B cell (primary cell): ENCODE measurements at regions not wholly inside any gene's neighbourhood (a gene's known extent, or its start where the extent isn't known, plus 50 kb on each side); places are given as distances from the start of the nearest gene placed in this dataset.

Experiments
- ATAC-seq: fragments of 200-7000 bp; cut with Tn5 transposase; one replicate; pipeline ENCODE4 v1.10.0; 2021; ENCODE audit warnings: low read depth, mild to moderate bottlenecking, moderate number of reproducible peaks, moderate library complexity
- CTCF ChIA-PET: fragments of 350-600 bp; sonication (Branson Sonifier 250); formaldehyde crosslinking; loops from one replicate; lab custom pipeline; 2021; ENCODE audit warnings: antibody characterized with exemption, inconsistent platforms; lab: Charles Lee
- POLR2A ChIA-PET: fragments of 350-600 bp; sonication (Branson Sonifier 250); formaldehyde crosslinking; loops from one replicate; lab custom pipeline; 2021; ENCODE audit warnings: antibody characterized with exemption; lab: Charles Lee
- DNase-seq: peaks from one replicate; pipeline ENCODE4 v3.0.0; 2013
- H2AFZ ChIP-seq: 2 replicates; pipeline ENCODE4 v1.6.1; 2012; ENCODE audit warnings: mild to moderate bottlenecking, low read depth, low read length; ENCODE audit not compliant: insufficient read depth, poor library complexity, severe bottlenecking
- H3K27ac ChIP-seq, 2 donors: 1 replicate in 1 of 2; 2 replicates in 1 of 2; pipeline ENCODE4 v1.5.1; 2012 to 2013; ENCODE audit warnings: low read length in 2 of 2, mild to moderate bottlenecking in 2 of 2, moderate library complexity in 1 of 2
- H3K27me3 ChIP-seq, 4 experiments: fragments of 200-600 bp in 1 of 4; sonication (generic) in 1 of 4; replicated peaks in 1 of 4; 1 replicate in 2 of 4; 2 replicates in 2 of 4; pipeline versions ENCODE4 v1.6.1 to v1.7.0; 2013 to 2016; ENCODE audit warnings: low read length in 3 of 4, mild to moderate bottlenecking in 2 of 4, mixed read lengths in 1 of 4, moderate library complexity in 1 of 4; ENCODE audit not compliant: insufficient read depth in 4 of 4, control insufficient read depth in 3 of 4; ENCODE audit errors: control extremely low read depth in 1 of 4
- H3K36me3 ChIP-seq, 2 experiments: replicated peaks in 1 of 2; 1 replicate in 1 of 2; 2 replicates in 1 of 2; pipeline versions ENCODE4 v1.6.1 to v1.7.1; 2013; ENCODE audit warnings: low read length in 1 of 2; ENCODE audit not compliant: insufficient read depth in 2 of 2, control insufficient read depth in 1 of 2; ENCODE audit errors: control extremely low read depth in 1 of 2, extremely low read depth in 1 of 2
- H3K4me1 ChIP-seq, 2 donors: fragments of 200-600 bp in 1 of 2; sonication (generic) in 1 of 2; 1 replicate in 1 of 2; 2 replicates in 1 of 2; pipeline versions ENCODE4 v1.5.1 to v1.6.1; 2013 to 2017; ENCODE audit warnings: low read length in 2 of 2; ENCODE audit not compliant: control insufficient read depth in 2 of 2, insufficient read depth in 2 of 2
- H3K4me2 ChIP-seq: replicated peaks from 2 replicates; pipeline ENCODE3; 2012; ENCODE audit warnings: mild to moderate bottlenecking, low read depth, low read length; ENCODE audit not compliant: poor library complexity, severe bottlenecking
- H3K4me3 ChIP-seq, 5 experiments: fragments of 200-600 bp in 1 of 5; sonication (generic) in 1 of 5; 1 replicate in 3 of 5; 2 replicates in 2 of 5; pipeline versions ENCODE4 v1.5.1 to v1.7.0; 2011 to 2016; ENCODE audit warnings: low read length in 4 of 5, mild to moderate bottlenecking in 4 of 5, low read depth in 2 of 5, control low read depth in 1 of 5, moderate library complexity in 1 of 5; ENCODE audit not compliant: insufficient read depth in 1 of 5; ENCODE audit errors: control extremely low read depth in 1 of 5, extremely low read depth in 1 of 5
- H3K79me2 ChIP-seq: fragments of 200-600 bp; sonication (generic); one replicate; pipeline ENCODE4 v1.6.0; 2016; ENCODE audit warnings: low read length; ENCODE audit not compliant: control insufficient read depth, insufficient read depth
- H3K9ac ChIP-seq: fragments of 200-600 bp; sonication (generic); 2 replicates; pipeline ENCODE4 v1.6.1; 2017; ENCODE audit warnings: mild to moderate bottlenecking, low read length, moderate library complexity
- H3K9me3 ChIP-seq, 3 donors: one replicate each; pipeline versions ENCODE4 v1.6.1 to v1.7.1; 2013; ENCODE audit warnings: low read length in 2 of 3; ENCODE audit not compliant: control insufficient read depth in 2 of 3, insufficient read depth in 1 of 3; ENCODE audit errors: control extremely low read depth in 1 of 3
- H4K20me1 ChIP-seq: 2 replicates; pipeline ENCODE4 v1.6.0; 2012; ENCODE audit warnings: mild to moderate bottlenecking, low read length; ENCODE audit not compliant: insufficient read depth, control insufficient read depth, poor library complexity, severe bottlenecking
- H3K27ac Mint-ChIP-seq: one replicate; pipeline ENCODE4 v1.8.0; 2021; ENCODE audit warnings: mixed read lengths
- H3K27me3 Mint-ChIP-seq: one replicate; pipeline ENCODE4 v1.8.0; 2021; ENCODE audit warnings: mixed read lengths
- H3K4me1 Mint-ChIP-seq: one replicate; pipeline ENCODE4 v1.8.0; 2021; ENCODE audit warnings: mixed read lengths
- H3K4me3 Mint-ChIP-seq: one replicate; pipeline ENCODE4 v1.8.0; 2021; ENCODE audit warnings: mixed read lengths
- H3K9me3 Mint-ChIP-seq: one replicate; pipeline ENCODE4 v1.8.0; 2022; ENCODE audit warnings: mixed read lengths; ENCODE audit not compliant: insufficient read depth
- EZH2 ChIP-seq: IDR thresholded peaks from 2 replicates; pipeline ENCODE4 v1.6.1; 2012; ENCODE audit warnings: borderline replicate concordance, low read depth, mild to moderate bottlenecking, moderate library complexity, low read length; ENCODE audit not compliant: insufficient read depth, poor library complexity, severe bottlenecking
- WGBS: methylation state at CpG from one replicate; pipeline ENCODE4 v1.1.5; 2013; ENCODE audit warnings: missing lambda C conversion rate; ENCODE audit not compliant: insufficient coverage; 5-methylcytosine and 5-hydroxymethylcytosine counted together
- intact Hi-C: fragments of 100-400 bp; cut with micrococcal nuclease; formaldehyde crosslinking; loops from one replicate; pipeline ENCODE4 v1.10.0; 2022
- TF ChIP-seq, protein P1 (sequence below): fragments of 200-600 bp; IDR thresholded peaks from one replicate; pipeline ENCODE4 v1.8.0; 2022; ENCODE audit warnings: antibody characterized with exemption, mild to moderate bottlenecking

DNA sequence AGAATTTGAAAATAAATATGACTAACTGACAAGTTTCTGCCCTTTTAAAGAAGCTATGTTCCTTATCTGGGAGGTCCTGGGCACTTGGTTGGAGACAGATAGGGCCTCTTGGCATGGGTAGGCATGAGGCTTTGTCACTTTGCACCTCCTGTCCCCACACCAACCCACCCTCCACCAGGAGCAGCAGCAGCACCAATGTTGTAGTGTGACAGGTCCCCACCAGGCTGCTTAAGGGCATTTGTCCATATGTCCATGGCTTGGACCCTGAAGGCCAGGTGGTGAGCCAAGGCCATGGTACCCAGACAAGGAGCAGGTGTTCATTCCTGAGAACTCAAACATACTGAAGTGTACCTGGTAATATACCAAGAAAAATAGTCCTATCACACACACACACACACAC lies 629.1 kb downstream of the ACTR3B start:
- Histone ChIP-seq H2AFZ (no peak overlapping the region), H4K20me1 (no peaks in the 10 kb centered on the region), H3K27ac (no peak overlapping the region), H3K9me3 (peaks cover 0 to 8% (median 3%) of the 10 kb centered on the region in 3 donors), H3K36me3 (no peaks in the 10 kb centered on the region), H3K27me3 (no peaks in the 10 kb centered on the region), H3K4me3 (no peak overlapping the region), H3K79me2 (no peaks in the 10 kb centered on the region), H3K9ac (no peak overlapping the region), H3K4me1 (no peaks in the 10 kb centered on the region), H3K4me2 (no peak overlapping the region)
- ChIA-PET POLR2A (no interaction called here), CTCF (no interaction called here)
- no peaks in the 10 kb centered on the region for H3K27me3 Mint-ChIP-seq
- no peak overlapping the region for H3K4me3 Mint-ChIP-seq
- no peak overlapping the region for H3K27ac Mint-ChIP-seq
- H3K4me1 Mint-ChIP-seq = no peaks in the 10 kb centered on the region
- peaks cover 8% of the 10 kb centered on the region for H3K9me3 Mint-ChIP-seq
- TF ChIP-seq, protein P1, sequence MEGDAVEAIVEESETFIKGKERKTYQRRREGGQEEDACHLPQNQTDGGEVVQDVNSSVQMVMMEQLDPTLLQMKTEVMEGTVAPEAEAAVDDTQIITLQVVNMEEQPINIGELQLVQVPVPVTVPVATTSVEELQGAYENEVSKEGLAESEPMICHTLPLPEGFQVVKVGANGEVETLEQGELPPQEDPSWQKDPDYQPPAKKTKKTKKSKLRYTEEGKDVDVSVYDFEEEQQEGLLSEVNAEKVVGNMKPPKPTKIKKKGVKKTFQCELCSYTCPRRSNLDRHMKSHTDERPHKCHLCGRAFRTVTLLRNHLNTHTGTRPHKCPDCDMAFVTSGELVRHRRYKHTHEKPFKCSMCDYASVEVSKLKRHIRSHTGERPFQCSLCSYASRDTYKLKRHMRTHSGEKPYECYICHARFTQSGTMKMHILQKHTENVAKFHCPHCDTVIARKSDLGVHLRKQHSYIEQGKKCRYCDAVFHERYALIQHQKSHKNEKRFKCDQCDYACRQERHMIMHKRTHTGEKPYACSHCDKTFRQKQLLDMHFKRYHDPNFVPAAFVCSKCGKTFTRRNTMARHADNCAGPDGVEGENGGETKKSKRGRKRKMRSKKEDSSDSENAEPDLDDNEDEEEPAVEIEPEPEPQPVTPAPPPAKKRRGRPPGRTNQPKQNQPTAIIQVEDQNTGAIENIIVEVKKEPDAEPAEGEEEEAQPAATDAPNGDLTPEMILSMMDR = no peak
- TF ChIP-seq EZH2 = no peak
- DNase-seq = no peak
- intact Hi-C loops = no loop called here
- ATAC-seq = no peak

GRCh38 chr7:153389261-153389660 lies 629.7 kb downstream of the ACTR3B start:
- Mint-ChIP-seq H3K27ac (no peak overlapping the region), H3K4me3 (no peak overlapping the region), H3K9me3 (peaks cover 12% of the 10 kb centered on the region), H3K27me3 (no peaks in the 10 kb centered on the region), H3K4me1 (no peaks in the 10 kb centered on the region)
- TF ChIP-seq, protein P1 = no peak
- no peak for TF ChIP-seq EZH2
- Histone ChIP-seq H3K27ac (no peak overlapping the region), H3K27me3 (no peaks in the 10 kb centered on the region), H3K4me1 (no peaks in the 10 kb centered on the region), H3K4me2 (no peak overlapping the region), H3K9ac (no peak overlapping the region), H3K79me2 (no peaks in the 10 kb centered on the region), H2AFZ (no peak overlapping the region), H3K36me3 (no peaks in the 10 kb centered on the region), H3K9me3 (peaks cover 1 to 8% (median 3%) of the 10 kb centered on the region in 3 donors), H4K20me1 (no peaks in the 10 kb centered on the region), H3K4me3 (no peak overlapping the region)
- POLR2A ChIA-PET = no interaction called here
- DNase-seq (no peak), ATAC-seq (no peak)
- intact Hi-C loops = no loop called here
- WGBS = 90% methylated on average over 2 of the region's 3 CpGs
- CTCF ChIA-PET = no interaction called here
